NCI-H187 (cell line): ENCODE measurements at regions not wholly inside any gene's neighbourhood (a gene's known extent, or its start where the extent isn't known, plus 50 kb on each side); places are given as distances from the start of the nearest gene placed in this dataset.
"Not testable (repeated sequence)": the region's sequence is repeated elsewhere in the genome, so short reads cannot be mapped to it uniquely, and the experiment has no call there.

Experiments
- DNase-seq, 2 experiments: peaks; one replicate each; lab custom pipeline; 2025; lab: John Stamatoyannopoulos, UW

DNA sequence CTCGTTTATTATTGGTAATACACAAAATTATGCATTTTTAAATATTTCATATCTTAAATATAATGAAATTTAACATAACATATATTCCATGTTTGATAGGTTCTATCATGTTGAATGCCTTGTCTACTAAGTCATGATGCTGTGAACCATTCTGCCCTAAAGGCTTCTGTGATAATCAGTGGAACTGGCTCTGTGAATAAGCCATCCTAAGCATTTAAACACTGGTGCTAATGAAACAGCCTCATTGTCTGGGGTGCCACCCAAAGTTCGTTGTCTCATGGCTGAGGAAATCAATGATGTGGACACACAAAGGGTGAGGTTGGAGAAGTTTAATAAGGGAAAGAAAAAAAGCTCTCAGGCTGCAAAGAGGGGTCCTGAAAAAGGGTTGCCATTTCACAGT, 264.7 kb upstream of the ZRANB2 start:
- no peak for DNase-seq

DNA sequence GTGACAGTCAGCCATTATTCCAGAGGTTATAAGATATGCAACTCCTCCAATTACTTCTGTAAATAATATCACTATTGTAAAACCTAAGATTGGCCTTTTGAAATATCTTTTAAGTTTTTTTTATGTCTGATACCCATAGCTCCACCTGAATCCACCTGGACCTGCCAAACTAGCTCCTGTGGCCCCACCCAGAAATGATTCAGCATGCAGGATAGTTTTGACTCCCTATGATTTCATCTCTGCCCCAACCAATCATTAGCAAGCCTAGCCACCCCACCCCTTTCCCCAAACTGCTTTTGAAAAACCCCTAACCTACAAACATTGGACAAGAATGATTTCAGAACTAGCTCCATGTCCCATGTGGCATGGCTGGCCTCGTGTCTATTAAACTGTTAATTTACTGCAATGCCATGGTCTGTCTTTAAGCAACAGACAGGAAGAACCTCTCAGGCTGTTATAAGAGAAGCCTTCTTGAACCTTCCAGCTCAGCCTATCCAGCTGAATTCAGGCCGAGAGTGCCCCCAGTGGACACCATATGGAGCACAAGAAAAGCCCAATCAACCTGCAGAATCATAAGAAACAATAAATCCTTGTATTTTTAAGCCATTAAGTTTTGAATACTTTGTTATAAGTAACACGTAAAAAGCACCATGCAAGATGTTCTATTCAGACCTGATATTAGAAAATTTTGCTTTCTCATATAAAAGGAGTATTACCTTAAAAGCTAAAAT, 263.0 kb upstream of the ZRANB2 start:
- no peak for DNase-seq

DNA sequence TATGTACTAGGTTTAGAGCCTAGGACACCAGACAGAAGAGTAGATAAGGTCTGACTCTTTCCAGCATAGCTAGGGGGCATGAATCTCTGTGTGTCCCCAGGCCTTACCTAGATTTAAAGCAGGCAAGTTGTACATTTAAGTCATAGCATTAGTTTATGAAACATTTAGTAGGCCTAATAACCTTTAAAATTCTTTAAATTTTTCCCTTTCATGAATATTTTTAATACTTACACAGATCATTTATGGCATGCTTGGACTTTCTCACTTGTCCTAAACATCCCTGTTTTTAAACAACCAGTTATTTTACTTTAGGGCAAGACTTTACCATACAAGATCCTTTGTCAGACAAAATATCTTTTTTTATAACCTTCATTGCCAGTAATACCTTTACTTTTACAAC, 258.4 kb upstream of the ZRANB2 start:
- DNase-seq, result no peak

DNA sequence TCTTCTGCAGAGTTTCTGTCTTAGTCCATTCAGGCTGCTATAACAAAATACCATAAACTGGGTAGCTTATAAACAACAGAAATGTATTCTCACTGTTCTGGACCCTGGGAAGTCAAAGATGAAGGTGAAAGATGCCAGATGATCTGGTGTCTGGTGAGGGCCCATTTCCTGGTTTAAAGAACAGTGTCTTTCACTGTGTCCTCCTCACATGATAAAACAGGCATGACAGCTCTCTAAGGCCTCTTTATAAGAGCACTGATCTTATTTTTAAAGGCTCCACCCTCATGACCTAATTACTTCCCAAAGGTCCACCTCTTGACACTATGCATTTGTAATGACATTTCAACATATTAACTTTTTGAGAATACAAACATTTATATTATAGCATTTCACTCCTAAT, 250.2 kb upstream of the ZRANB2 start:
- DNase-seq, result no peak

DNA sequence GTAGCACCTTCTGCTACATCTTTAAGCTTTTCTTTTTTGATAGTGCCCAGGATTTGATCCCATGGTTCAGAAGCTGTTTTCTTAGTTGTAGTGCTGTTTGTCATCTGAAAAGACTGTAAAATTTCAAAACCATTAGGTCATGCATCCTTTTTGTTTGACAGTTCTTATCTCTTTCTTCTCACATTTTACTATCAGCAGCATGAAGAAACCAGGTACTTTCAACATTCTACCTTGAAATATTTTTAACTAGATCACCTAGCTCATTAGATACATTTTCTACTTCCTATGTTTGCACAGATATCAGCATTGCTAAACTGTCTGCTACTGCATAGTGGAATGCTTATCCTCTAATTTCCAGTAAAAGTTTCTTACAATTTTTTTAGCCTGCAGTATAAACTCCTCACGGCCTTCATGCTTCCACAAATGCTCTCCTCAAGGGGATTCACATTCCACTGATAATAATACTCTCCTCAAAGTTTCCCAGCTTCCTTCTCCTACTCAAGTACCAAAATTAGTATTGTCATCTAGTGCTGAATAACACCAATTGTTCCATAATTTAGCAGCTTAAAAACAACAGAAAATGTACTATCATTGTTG, 243.9 kb upstream of the ZRANB2 start:
- no peak for DNase-seq

DNA sequence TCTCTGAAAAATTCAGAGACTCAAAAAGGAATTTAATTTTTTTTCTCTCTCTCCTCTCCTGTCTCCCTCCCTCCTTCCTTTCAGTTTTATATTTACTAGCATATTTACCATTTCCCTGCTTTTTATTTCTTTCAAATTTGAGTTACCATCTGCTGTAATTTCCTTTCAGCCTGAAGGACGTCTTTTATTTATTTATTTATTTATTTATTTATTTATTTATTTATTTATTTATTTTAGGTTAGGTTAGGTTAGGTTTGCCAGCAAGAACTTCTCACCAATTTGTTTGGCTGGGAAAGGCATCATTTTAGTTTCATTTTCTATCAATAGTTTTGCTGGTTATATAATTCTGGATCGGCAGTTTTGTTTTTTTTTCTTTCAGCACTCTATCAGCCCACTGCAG, 231.7 kb upstream of the ZRANB2 start:
- no peak for DNase-seq

DNA sequence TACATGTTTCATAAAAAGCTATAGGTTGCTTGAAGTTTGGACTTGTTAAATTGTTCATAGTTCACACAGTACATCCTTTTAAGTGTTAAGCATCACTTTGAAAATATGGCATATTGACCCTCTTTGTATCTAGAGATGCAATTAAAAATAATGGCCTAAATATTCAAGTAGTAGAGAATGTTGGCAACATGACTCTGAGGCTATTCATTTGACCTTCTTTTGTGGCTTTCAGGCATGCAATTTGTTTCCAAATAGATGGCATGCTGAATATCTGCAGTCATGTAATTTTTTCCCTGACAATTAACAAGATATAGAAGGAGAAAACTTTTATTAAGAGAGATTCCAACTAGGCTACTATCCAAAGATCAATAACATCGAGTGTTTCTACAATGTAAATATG, 230.5 kb upstream of the ZRANB2 start:
- DNase-seq, result no peak

DNA sequence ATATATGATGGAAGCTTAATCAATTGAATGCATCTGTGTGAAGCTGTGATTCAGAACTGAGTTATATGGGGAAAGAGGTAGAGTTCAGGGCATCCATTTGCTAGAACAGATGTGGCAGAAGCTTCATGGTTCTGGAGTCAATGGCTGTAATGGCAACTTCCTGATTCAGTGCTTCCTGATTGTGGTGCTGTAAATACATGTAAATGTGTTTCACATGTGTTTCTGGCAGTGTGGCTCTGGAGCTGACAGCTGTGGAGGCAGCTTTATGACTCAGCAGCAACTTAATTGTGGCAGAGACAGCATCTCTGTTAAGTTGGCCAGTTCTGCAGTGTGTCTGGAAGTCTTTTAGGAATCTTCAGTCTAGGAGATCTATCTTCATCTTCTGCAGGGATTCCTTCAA, 226.6 kb upstream of the ZRANB2 start:
- DNase-seq, result no peak

DNA sequence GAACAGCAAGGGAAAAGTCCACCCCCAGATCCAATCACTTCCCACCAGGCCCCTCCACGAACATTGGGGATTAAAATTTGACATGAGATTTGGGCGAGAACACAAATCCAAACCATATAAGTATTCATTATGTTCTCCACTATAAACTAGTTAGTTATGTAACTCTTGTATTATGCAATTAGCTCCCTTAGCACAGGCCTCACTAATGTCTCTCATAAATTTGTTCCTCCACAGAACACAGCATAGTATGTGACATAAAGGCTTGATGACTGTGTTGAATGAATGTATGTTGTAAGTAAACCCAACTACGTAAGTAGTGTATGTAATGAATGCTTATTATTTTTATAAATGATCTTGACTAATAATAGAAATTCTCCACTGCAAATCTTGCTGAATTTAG, 223.3 kb upstream of the ZRANB2 start:
- no peak for DNase-seq

DNA sequence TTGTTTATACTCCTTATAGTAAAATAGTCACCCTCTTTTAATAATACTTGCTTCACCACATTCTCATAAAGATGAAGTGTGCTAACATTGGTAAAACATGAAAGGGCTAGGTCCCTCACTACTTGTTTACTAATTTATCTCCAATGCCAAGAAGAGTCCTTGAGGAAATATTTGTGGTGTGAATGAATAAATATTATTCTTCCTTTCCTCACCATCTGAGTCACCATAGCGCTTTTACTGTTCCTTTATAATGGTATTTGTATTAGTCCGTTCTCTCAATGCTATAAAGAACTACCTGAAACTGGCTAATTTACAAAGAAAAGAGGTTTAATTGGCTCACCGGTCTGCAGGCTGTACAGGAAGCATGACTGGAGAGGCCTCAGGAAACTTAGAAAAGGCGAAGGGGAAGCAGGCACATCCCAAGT, 222.8 kb upstream of the ZRANB2 start:
- DNase-seq, result no peak

DNA sequence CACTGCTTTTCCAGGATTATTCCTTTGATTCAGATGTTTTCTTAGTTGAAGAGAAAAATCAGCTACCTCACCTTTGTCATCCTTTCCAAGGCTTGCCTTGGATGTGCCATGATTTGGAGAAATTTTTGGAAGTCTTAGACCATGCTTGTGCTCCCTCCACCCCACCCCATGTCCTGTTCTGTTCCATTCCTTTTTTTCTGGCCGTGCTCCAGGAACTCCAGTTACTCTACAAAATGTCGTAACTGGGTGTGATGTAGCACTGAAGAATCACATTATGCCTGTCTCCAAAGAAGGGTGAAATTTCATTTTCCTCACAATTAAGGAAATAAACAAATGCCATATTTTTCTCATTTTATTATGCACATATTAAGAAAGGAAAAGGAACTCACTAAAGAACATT, 217.8 kb upstream of the ZRANB2 start:
- DNase-seq, result no peak

DNA sequence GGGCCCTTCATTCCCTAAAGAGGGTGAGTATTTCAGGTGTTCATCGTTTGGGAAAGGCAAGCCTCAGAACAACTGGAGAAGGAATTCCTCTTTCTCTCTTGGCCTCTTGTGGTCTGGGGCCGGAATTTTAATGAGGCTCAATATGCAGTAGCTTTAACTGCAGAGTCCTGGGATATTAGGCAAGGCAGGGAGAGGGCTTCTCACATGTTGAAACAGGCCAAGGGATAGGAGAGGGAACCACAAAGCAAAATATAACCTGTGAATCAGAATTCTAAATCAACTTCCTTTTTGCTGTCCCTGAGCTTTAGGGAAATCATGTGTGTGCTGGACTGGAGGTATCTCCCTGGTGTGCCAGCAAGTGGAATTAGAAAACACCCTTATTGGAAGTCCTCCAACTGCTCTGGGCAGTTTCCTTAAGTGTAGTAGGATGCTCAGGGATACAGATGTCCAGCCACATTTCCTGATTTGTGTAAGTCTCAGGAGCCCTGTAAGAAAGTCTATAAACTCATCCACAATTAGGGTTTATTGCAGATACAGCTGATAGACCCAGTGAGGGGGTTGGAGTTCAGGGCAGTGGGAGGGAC, 215.8 kb upstream of the ZRANB2 start:
- DNase-seq, result no peak

DNA sequence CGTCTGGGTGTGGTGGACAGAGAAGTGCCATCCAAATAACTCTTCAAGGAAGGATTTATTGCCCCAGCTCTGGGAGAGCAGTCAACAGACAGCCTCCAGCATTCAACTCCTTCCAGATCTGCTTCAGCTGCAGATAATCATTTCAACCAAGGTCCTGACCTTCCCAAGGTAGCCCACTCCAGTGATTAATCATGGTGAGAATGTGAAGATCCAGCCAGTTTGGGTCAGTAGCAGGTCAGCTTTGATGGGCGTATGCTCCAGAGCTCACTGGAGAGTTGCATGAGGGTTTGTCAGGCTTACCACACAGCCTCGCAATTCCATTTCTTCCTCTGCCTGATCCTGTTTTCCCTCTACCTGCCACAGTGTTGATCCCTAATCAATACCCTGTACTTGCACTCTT, 214.5 kb upstream of the ZRANB2 start:
- DNase-seq, result no peak

DNA sequence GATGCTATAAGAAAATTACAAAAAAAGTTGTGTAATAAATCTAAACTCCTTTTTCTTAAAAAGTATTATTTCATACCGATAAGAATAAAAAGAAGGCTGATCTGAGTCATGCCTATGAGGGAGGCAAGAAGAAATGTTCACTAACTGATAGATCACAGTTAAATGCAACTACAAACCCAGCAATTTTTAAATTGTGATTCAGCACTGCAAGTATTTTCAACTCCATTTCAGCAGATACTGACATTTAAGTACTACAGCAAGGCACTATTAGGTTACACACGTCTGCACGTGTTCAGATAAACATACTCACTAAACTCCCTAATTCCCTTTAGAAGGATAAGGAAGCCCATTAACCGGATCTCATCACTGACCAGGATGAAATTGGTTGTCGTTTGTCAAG, 213.3 kb upstream of the ZRANB2 start:
- no peak for DNase-seq

DNA sequence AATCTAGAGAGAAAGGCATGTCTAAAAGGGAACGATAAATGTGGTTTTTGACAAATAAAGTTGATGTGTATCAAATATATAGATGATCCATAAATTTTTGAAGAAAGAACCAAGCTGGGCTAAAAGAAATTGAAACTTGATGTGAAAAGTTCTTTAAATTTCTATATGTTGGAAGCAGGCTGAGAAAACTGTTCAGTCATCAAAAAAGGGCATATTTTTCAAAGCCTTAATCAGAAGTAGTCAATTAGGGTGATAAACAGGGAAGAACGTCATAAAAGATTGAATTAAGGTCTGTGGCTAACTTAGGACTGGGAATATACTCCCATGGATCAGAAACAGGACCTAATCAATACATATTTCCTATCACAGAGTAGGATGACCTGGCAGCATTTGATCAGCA, 211.4 kb upstream of the ZRANB2 start:
- DNase-seq, result no peak

DNA sequence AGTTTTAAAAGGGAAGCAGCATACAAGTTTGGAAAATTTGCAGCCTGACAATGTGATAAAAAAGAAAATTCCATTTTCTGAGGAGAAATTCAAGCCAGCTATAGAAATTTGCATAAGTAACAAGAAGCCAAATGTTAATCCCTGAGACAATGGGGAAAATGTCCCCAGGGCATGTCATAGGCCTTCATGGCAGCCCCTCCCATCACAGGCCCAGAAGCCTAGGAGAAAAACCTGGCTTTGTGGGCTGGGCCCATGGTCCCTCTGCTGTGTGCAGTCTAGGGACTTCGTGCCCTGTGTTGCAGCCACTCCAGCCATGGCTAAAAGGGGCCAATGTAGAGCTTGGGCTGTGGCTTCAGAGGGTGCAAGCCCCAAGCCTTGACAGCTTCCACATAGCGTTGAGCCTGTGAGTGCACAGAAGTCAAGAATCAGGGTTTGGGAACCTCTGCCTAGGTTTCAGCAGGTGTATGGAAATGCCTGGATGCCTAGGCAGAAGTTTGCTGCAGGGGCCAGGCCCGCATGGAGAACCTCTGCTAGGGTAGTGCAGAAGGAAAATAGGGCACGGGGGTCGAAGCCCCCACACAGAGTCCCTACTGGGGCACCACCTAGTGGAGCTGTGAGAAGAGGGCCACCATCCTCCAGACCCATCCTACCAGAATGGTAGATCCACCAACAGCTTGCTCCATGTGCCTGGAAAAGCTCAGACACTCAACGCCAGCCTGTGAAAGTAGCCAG, 209.8 kb upstream of the ZRANB2 start:
- not testable (repeated sequence) for DNase-seq

DNA sequence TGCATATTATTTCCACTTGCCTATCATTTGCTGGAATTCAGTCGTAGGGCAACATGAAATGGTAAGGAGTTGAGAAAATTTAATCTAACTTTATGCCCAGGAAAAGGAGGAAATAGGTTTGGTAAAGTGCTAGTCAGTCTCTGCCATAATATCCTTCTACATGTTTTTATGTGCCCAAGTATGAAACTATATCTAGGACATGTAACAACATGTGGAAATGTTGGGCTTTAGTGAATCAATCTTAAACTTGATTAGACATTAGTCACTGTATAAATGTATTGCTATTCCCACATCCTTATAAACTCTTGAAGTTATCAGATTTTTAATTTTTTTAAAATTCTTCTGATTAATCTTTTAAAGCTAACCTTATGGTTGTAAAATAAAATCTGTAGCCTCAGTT, 204.7 kb upstream of the ZRANB2 start:
- no peak for DNase-seq

DNA sequence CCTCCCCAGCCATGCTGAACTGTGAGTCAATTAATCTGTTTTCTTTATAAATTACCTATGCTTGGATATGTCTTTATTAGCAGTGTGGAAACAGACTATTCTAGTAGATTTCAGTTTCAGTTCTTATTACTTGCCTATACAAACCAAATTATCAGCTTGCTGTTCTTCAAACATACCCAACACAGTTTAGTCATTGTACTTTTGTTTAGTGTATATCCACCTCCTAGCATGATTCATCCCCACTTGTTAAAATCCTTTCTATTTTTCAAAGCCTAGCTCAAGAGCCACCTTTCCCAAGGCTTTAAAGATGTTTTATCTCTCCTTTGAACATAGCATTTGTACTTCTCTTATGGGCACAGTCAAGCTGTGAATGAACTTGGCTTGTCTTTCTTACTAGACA, 195.6 kb upstream of the ZRANB2 start:
- DNase-seq, result no peak

DNA sequence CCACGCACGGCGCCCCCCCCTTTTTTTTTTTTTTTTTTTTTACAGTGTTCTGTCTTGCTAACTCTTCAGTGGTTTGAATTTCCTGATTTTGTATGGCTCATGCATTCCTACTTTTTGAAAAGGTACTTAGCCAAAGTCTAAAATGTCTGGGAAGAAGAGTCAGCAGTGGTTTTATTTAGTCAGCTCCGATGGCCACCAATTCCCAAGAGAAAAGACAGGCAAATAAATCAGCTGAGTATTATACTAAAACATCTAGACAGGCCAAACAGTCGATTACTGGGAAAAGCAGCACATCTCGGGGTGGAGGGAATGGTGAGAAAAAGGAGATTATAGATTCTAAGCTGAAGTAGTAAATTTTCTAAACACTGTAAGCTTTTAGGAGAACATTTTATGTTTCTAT, 192.5 kb upstream of the ZRANB2 start:
- no peak for DNase-seq

DNA sequence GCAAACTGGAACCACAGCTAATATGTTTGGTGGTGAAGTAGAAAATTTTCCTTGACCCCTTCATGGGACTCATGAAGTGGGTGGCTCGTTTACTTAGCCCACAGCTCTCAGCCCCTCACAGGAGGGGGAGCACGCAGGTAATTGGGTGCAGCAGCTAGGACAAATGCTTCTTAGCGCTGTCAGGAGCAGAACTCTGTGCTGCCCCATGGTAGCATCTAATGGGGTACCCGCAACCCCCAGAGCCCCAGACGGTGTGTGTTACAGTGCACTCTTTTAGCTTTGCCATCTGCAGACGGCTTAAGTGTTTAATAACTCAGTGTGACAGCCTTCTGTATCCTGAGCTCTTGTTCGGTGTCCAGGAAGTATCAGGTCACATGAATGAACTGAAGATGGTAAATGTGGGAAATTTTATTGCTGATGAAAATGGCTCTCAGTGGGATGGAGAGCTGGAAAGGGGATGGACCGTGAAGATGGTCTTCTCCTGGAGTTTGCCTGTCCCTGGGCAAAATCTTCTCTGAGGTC, 189.6 kb upstream of the ZRANB2 start:
- DNase-seq, result no peak

DNA sequence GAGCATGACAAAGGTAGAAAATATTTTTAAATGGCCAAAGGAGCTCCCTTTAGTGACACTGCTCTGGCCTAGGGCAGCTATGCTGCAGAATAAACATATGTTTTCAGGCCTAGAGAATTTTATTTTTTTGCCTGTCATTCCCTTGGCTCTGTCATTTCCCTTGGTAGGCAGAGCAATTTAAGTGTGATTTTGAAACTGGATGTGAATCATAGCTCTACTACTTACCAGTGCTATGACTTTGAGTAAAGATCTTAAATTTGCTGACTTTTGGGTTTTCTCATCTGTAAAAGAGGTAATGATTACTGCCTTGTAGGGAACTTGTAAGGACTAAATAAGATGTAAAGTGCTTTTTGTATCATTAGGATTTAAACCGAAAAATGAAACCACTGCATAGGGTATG, 189.0 kb upstream of the ZRANB2 start:
- DNase-seq, result no peak

DNA sequence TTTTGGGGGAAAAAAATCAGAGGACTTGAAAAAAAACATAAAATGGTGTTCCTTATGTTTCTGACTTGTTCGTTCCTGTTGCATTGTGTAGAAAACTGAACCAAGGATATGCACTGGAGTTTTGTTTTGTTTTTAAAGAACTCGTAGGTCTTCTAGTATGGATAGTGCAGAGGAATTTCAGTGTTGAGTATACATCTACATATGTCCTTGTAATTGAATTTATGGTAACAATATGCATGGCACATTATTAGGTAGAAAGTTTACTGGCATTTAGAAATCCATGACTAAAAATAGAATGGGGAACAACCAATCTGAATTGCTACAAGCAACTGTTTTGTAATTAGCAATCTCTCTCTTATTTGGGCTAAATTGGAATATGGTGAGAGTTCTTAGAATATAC, 188.3 kb upstream of the ZRANB2 start:
- DNase-seq, result no peak

DNA sequence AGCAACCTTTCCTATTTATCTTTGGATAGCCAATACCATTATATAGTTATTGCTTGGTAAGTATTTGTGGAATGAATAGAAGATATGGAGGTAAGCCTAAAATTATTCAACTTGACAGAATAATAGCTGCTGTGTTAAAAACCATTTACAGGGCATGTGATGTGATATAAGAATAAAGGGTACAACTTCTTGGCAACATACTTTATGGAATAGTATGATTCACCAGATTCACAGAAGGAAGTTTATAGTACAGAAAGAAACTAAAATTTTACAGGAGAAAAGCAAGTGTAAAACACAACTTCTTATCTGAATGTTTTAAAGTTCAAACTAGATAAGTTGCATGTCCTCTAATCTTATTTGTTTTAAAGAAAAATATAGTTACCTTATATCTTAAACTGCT, 186.4 kb upstream of the ZRANB2 start:
- no peak for DNase-seq
